Type B pancreatic cell (in vitro differentiated cells): ENCODE measurements at regions not wholly inside any gene's neighbourhood (a gene's known extent, or its start where the extent isn't known, plus 50 kb on each side); places are given as distances from the start of the nearest gene placed in this dataset.
A peak's percentile ranks its signal among the peaks of the same experiment; 100 is the strongest.

Experiments
- DNase-seq: peaks from one replicate; pipeline ENCODE4 v3.0.0; 2021; ENCODE audit warnings: mixed read lengths; ENCODE audit not compliant: unreplicated experiment; ENCODE audit errors: extremely low spot score
- H3K27ac Mint-ChIP-seq: 2 replicates; pipeline ENCODE4 v1.8.0; 2021; ENCODE audit warnings: mild to moderate bottlenecking, mixed read lengths
- H3K27me3 Mint-ChIP-seq: 2 replicates; pipeline ENCODE4 v1.8.0; 2021; ENCODE audit warnings: mixed read lengths
- H3K36me3 Mint-ChIP-seq: 2 replicates; pipeline ENCODE4 v1.8.0; 2021; ENCODE audit warnings: mixed read lengths
- H3K4me1 Mint-ChIP-seq: one replicate; pipeline ENCODE4 v1.8.0; 2021; ENCODE audit warnings: mixed read lengths; ENCODE audit not compliant: unreplicated experiment
- H3K4me3 Mint-ChIP-seq: 2 replicates; pipeline ENCODE4 v1.8.0; 2021; ENCODE audit warnings: mild to moderate bottlenecking, mixed read lengths
- H3K9me3 Mint-ChIP-seq: 2 replicates; pipeline ENCODE4 v1.8.0; 2021; ENCODE audit warnings: mixed read lengths
- TF ChIP-seq, protein P1 (sequence below): fragments of 200-600 bp; sonication (generic); conservative IDR thresholded peaks from 2 replicates; pipeline ENCODE4 v1.5.0; 2021; ENCODE audit warnings: antibody characterized with exemption, mild to moderate bottlenecking

DNA sequence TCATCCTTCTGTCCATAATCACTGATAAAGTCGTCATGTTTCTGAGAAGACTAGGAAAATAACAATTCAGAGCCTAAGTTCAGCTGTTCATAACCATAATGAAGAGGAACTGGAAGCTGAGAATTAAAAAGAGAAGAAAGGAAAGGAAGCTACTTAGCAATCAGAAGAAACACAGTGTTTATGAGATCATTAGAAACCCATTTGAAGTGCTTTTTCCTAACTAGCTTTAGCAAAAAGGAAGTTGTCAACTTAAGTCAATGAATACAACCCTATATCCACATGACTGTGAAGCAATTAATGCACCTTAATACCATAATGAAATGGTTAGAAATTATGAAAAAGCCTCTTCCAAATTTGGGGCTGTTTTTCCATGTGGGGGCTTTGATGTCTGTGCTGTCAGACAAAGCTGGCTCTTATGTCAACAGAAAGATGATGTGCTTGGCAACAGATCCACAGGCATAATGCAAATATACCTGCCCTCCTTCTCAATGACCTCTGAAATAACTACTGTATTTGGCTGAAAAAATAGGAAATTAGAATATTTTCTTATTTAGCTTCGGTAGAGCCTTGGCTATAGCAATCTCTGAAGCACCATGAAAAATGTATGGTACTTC lies 463.5 kb downstream of the RASEF start:
- TF ChIP-seq, protein P1, sequence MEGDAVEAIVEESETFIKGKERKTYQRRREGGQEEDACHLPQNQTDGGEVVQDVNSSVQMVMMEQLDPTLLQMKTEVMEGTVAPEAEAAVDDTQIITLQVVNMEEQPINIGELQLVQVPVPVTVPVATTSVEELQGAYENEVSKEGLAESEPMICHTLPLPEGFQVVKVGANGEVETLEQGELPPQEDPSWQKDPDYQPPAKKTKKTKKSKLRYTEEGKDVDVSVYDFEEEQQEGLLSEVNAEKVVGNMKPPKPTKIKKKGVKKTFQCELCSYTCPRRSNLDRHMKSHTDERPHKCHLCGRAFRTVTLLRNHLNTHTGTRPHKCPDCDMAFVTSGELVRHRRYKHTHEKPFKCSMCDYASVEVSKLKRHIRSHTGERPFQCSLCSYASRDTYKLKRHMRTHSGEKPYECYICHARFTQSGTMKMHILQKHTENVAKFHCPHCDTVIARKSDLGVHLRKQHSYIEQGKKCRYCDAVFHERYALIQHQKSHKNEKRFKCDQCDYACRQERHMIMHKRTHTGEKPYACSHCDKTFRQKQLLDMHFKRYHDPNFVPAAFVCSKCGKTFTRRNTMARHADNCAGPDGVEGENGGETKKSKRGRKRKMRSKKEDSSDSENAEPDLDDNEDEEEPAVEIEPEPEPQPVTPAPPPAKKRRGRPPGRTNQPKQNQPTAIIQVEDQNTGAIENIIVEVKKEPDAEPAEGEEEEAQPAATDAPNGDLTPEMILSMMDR = no peak
- Mint-ChIP-seq H3K36me3 (no peaks in the 10 kb centered on the region), H3K4me1 (peaks cover 41% of the 10 kb centered on the region), H3K27ac (no peak overlapping the region), H3K9me3 (peaks cover 4% of the 10 kb centered on the region), H3K4me3 (no peak overlapping the region), H3K27me3 (peaks cover 7% of the 10 kb centered on the region)
- no peak for DNase-seq

DNA sequence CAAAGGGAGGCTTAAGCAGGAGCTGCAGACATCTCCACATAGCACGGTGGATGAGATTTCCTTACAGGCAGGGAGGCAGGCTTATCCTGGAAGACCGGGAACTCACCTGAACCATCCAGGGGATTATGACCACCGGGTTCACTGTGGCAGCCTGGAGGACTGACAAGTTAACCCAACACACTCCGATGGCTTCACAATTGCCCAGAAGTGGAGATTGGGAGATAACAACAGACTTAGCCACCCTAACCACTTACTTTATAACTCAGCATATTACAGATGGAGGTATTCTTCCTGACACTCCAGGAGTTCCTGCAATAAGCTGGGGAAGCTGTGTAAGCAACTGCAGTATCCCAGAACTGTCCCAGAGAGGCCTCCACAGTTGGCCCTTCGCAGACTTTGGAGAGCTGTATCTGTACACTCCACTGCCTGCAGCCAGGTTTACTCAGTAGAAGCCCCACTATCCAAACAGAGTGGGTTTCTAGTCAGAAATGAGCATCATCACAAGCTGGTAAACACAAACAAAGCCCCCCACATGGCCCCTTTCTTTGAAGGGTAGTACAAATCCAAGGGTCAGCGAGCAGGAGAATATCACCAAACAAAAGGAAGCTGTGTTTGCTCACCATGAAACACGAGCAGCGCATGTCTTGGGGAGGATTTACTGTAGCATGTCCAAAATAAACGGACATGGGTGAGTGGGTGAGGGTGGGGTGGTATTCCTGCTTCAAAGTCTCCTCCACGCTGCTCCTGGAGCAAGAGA lies 462.2 kb downstream of the RASEF start:
- H3K9me3 Mint-ChIP-seq = peaks cover 4% of the 10 kb centered on the region
- no peak overlapping the region for H3K27ac Mint-ChIP-seq

DNA sequence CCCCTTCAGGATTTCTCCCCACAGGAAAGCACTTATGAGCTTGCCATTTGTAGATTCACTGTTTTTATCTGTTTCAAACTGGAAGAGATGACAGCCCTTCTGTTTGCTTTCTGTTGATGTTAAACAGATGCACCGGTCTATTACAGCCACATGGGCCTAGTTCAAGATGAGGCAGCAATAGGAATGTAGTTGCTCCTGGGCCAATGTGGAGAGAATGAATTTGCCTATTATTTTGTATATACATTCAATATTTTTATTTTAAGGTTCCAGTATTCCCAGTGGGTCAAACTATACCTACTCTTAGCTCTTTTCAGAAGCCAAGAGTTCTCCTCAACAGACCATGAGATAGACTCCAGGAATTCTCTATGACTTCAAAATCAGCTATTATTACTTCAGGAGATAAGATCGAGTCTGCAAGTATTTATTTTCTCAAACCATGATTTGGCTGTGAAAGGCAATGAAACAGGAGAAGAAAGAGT lies 461.6 kb downstream of the RASEF start:
- no peaks in the 10 kb centered on the region for H3K36me3 Mint-ChIP-seq
- no peak overlapping the region for H3K27ac Mint-ChIP-seq
- H3K9me3 Mint-ChIP-seq = peaks cover 4% of the 10 kb centered on the region
- no peak for DNase-seq
- H3K4me1 Mint-ChIP-seq = peaks cover 53% of the 10 kb centered on the region
- TF ChIP-seq, protein P1 = no peak
- H3K4me3 Mint-ChIP-seq = peak overlapping the region; percentile 28
- H3K27me3 Mint-ChIP-seq = peaks cover 4% of the 10 kb centered on the region

More for the DNA sequence above, 462.2 kb downstream of the RASEF start:
- TF ChIP-seq, protein P1 = no peak
- Mint-ChIP-seq H3K36me3 (no peaks in the 10 kb centered on the region), H3K4me1 (peaks cover 52% of the 10 kb centered on the region), H3K4me3 (peak overlapping the region; percentile 28), H3K27me3 (peaks cover 4% of the 10 kb centered on the region)
- no peak for DNase-seq

DNA sequence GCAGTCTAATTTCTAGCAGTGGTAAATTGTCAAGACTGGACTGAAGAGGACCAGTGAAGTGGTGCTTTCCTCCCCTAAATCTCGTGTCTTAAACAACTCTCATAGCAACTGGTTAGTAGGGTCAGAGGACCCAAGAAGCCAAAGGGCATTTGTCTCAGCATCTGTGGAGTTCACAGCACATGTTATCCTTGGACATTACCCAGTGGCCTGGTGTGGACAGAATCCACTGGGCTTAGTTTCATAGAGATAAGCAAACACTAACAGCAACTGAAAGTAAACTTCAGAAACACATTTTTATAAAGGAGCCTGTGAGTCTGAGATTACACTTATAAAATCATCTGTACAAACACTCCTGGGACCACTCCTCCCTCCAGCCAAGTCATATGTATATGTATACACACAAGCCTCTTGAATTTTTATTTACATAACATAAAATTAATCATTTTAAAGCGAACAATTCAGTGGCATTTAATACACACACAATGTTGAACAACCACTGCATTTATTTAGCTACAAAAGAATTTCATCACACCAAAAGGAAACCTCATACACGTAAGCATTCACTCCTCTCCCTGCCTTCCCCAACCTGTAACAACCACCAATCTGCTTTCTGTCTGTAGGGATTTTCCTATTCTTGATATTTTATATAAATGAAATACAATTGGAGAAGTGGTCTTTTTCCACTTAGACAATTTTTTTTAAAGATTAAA lies 457.8 kb downstream of the RASEF start:
- no peaks in the 10 kb centered on the region for H3K36me3 Mint-ChIP-seq
- no peak for DNase-seq
- no peak overlapping the region for H3K27ac Mint-ChIP-seq
- H3K27me3 Mint-ChIP-seq = peaks cover 16% of the 10 kb centered on the region
- TF ChIP-seq, protein P1 = no peak
- peaks cover 38% of the 10 kb centered on the region for H3K4me1 Mint-ChIP-seq
- no peak overlapping the region for H3K4me3 Mint-ChIP-seq
- no peaks in the 10 kb centered on the region for H3K9me3 Mint-ChIP-seq

DNA sequence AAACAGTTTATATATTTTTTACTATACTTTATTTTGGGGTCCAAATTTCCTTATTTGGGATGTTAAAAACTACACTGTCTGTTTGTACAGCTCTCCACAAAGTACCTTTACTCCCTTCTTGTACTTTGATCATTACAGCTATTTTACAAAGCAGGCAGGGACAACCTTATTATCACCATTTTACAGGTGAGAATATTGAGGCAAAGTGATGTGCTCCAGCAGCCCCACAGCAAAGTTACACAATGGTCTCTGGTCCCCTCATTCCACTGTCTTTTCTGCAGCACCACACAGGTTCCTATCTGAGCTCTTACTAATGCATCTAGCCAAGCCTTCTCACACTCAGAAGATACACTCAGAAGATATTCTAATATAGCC lies 457.3 kb downstream of the RASEF start:
- no peaks in the 10 kb centered on the region for H3K36me3 Mint-ChIP-seq
- TF ChIP-seq, protein P1 = no peak
- no peak for DNase-seq
- no peaks in the 10 kb centered on the region for H3K9me3 Mint-ChIP-seq
- H3K27ac Mint-ChIP-seq = no peak overlapping the region
- peaks cover 15% of the 10 kb centered on the region for H3K27me3 Mint-ChIP-seq
- H3K4me3 Mint-ChIP-seq = no peak overlapping the region
- peaks cover 41% of the 10 kb centered on the region for H3K4me1 Mint-ChIP-seq
